ENCODE measurements at regions not wholly inside any gene's neighbourhood (a gene's known extent, or its start where the extent isn't known, plus 50 kb on each side); places are given as distances from the start of the nearest gene placed in this dataset.

- TF ChIP-seq MBD1 (CRISPR knock-in tag; IDR thresholded peaks at IDR 0.05) (no peak), LEF1 (IDR thresholded peaks at IDR 0.05) (peak; percentile 59; the same call in 1 of the 2 replicates), SRSF3 (IDR thresholded peaks at IDR 0.05; ENCODE audit: insufficient read depth, low read length) (no peak), JUNB (CRISPR knock-in tag; conservative IDR thresholded peaks at IDR 0.05) (no peak), TAL1 (IDR thresholded peaks at IDR 0.05) (peak; percentile 80), TRIM24 (IDR thresholded peaks at IDR 0.05) (peak; percentile 34 to 70; a peak in 3 of 4 replicates), FUS (optimal IDR thresholded peaks at IDR 0.05; ENCODE audit: low read depth, low read length) (no peak), LARP7 (IDR thresholded peaks at IDR 0.05) (no peak), MTA2 (IDR thresholded peaks at IDR 0.05; ENCODE audit: low read depth) (peak; percentile 44; the same call in 1 of the 2 replicates), ZNF124 (CRISPR knock-in tag; IDR thresholded peaks at IDR 0.05) (no peak), MAFF (IDR thresholded peaks at IDR 0.05; ENCODE audit: low read length) (no peak), TAF7 (tag; IDR thresholded peaks at IDR 0.05) (no peak), RAD21 (CRISPR knock-in tag; conservative IDR thresholded peaks at IDR 0.05 in 1 of 2, IDR thresholded peaks at IDR 0.05 in 1 of 2) (peak; percentile 61 to 75), MNT (conservative IDR thresholded peaks at IDR 0.05) (peak; percentile 46 to 64; a peak in 2 of 4 replicates), CXXC5 (CRISPR knock-in tag; IDR thresholded peaks at IDR 0.05) (peak; percentile 95), FOXM1 (IDR thresholded peaks at IDR 0.05; ENCODE audit: low read depth) (0 out of 2 replicates have a peak, but pooled peaks have one; percentile 34), FOXM1 (CRISPR knock-in tag; IDR thresholded peaks at IDR 0.05; ENCODE audit: low read depth) (no peak), ZKSCAN8 (CRISPR knock-in tag; IDR thresholded peaks at IDR 0.05) (peak; percentile 95), ATF4 (CRISPR knock-in tag; IDR thresholded peaks at IDR 0.05) (no peak), EP300 (IDR thresholded peaks at IDR 0.05; ENCODE audit: low read length) (peak; percentile 39; the same call in 1 of the 2 replicates), ZNF384 (IDR thresholded peaks at IDR 0.05; ENCODE audit: low read depth, low read length) (peak; percentile 72), MECOM (CRISPR knock-in tag; IDR thresholded peaks at IDR 0.05) (no peak), POLR3A (IDR thresholded peaks at IDR 0.05; ENCODE audit: borderline replicate concordance, extremely low read depth, insufficient read depth, insufficient read length) (no peak), ETV1 (tag; conservative IDR thresholded peaks at IDR 0.05; ENCODE audit: low read depth) (peak; percentile 77), KDM1A (IDR thresholded peaks at IDR 0.05) (peak; percentile 65 to 70), NFATC3 (IDR thresholded peaks at IDR 0.05) (no peak), ZNF280B (CRISPR knock-in tag; IDR thresholded peaks at IDR 0.05) (no peak), EP400 (IDR thresholded peaks at IDR 0.05) (0 out of 2 replicates have a peak, but pooled peaks have one; percentile 51)
Observed at GRCh38 chr1:194698908-194699318, 1512.5 kb upstream of the B3GALT2 start (continued).

Data from K562 (cell line).